ENCODE measurements at regions not wholly inside any gene's neighbourhood (a gene's known extent, or its start where the extent isn't known, plus 50 kb on each side); places are given as distances from the start of the nearest gene placed in this dataset.

GRCh38 chr15:69953051-69953450 is 144.7 kb downstream of the TLE3 start:
- Histone ChIP-seq H3K9me3 (no peaks in the 10 kb centered on the region), H3K4me3 (no peak overlapping the region), H3K27ac (no peak overlapping the region), H3K27me3 (no peaks in the 10 kb centered on the region), H3K4me1 (no peaks in the 10 kb centered on the region), H3K36me3 (no peaks in the 10 kb centered on the region)
- TF ChIP-seq CTCF (IDR thresholded peaks at IDR 0.05): no peak
- intact Hi-C loops (cut with DNase I): no loop called here
- no peak for DNase-seq (ENCODE audit: low spot score in 2 of 2)

DNA sequence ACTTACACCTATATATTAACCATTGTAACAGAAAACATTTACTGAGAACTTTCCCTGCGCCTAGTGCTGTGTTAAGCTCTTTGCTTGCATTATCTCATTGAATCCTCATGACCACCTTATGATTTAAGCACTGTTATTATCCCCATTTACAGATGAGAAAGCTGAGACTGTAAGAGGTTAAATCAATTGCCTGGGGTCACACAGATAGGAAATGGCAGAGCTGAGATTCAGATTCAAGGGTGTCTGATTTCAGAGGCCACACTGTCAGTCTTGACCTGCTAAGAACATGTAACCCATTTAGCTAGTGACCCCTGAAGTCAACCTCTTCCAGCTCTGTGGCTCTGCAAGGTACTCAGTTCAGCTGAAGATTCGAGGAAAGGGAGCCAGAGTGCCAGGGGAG is 143.9 kb downstream of the TLE3 start:
- DNase-seq (ENCODE audit: low spot score in 2 of 2): no peak
- intact Hi-C loops (cut with DNase I): no loop called here
- Histone ChIP-seq H3K9me3 (no peaks in the 10 kb centered on the region), H3K27me3 (no peaks in the 10 kb centered on the region), H3K4me3 (no peak overlapping the region), H3K4me1 (no peaks in the 10 kb centered on the region), H3K36me3 (no peaks in the 10 kb centered on the region), H3K27ac (no peak overlapping the region)
- no peak for TF ChIP-seq CTCF (IDR thresholded peaks at IDR 0.05)

DNA sequence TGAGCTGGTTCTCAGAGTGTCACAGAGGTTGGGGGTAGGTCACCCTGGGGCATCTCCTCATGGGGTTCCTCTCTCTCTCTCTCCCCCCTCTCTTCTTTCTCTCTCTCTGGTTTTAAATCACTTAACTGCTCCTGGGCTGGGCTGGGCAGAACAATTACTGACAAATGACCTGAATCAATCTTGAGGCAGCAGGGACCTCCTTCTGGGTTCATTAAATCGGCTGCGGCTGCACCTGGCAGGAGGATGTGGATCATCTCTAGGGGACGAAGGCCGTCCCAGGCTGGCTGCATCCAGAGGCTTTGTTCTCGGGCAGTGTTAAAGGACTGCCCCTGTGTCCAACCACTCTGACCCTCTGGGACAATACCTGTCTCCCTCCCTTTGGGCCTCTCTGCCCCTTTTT is 143.1 kb downstream of the TLE3 start:
- no peak for DNase-seq (ENCODE audit: low spot score in 2 of 2)
- Histone ChIP-seq H3K9me3 (no peaks in the 10 kb centered on the region), H3K4me3 (no peak overlapping the region), H3K36me3 (no peaks in the 10 kb centered on the region), H3K27me3 (no peaks in the 10 kb centered on the region), H3K27ac (no peak overlapping the region), H3K4me1 (no peaks in the 10 kb centered on the region)
- intact Hi-C loops (cut with DNase I): no loop called here
- no peak for TF ChIP-seq CTCF (IDR thresholded peaks at IDR 0.05)

- Histone ChIP-seq H3K27ac (no peak overlapping the region), H3K36me3 (no peaks in the 10 kb centered on the region), H3K4me1 (no peaks in the 10 kb centered on the region), H3K27me3 (no peaks in the 10 kb centered on the region), H3K4me3 (no peak overlapping the region), H3K9me3 (no peaks in the 10 kb centered on the region)
- TF ChIP-seq CTCF (IDR thresholded peaks at IDR 0.05): no peak
- intact Hi-C loops (cut with DNase I): no loop called here
- no peak for DNase-seq (ENCODE audit: low spot score in 2 of 2)
Measured at GRCh38 chr15:69955240-69955894, 142.3 kb downstream of the TLE3 start.

- H3K36me3 ChIP-seq: no peaks in the 10 kb centered on the region
- H3K27ac ChIP-seq: no peak overlapping the region
- H3K4me1 ChIP-seq: no peaks in the 10 kb centered on the region
- intact Hi-C loops (cut with DNase I): no loop called here
- DNase-seq (ENCODE audit: low spot score in 2 of 2): no peak
- no peak for TF ChIP-seq CTCF (IDR thresholded peaks at IDR 0.05)
- no peak overlapping the region for H3K4me3 ChIP-seq
- H3K9me3 ChIP-seq: no peaks in the 10 kb centered on the region
- H3K27me3 ChIP-seq: no peaks in the 10 kb centered on the region
Measured at GRCh38 chr15:69956417-69956816, 141.3 kb downstream of the TLE3 start.

- no peaks in the 10 kb centered on the region for H3K27me3 ChIP-seq
- H3K36me3 ChIP-seq: no peaks in the 10 kb centered on the region
- DNase-seq (ENCODE audit: low spot score in 2 of 2): no peak
- H3K27ac ChIP-seq: no peak overlapping the region
- no peak overlapping the region for H3K4me3 ChIP-seq
- no peaks in the 10 kb centered on the region for H3K9me3 ChIP-seq
- no peak for TF ChIP-seq CTCF (IDR thresholded peaks at IDR 0.05)
- intact Hi-C loops (cut with DNase I): no loop called here
- H3K4me1 ChIP-seq: no peaks in the 10 kb centered on the region
Measured at GRCh38 chr15:69957175-69957574, 140.5 kb downstream of the TLE3 start.
